Heart left ventricle (tissue), 13 donors: ENCODE measurements at regions not wholly inside any gene's neighbourhood (a gene's known extent, or its start where the extent isn't known, plus 50 kb on each side); places are given as distances from the start of the nearest gene placed in this dataset.

Source experiments
- CTCF ChIP-seq, 12 donors: fragments of 200-600 bp; sonication (generic) in 4 of 12; IDR thresholded peaks; one replicate each; pipeline versions ENCODE4 v1.5.0 to v1.8.0; 2018 to 2022; ENCODE audit warnings: antibody characterized with exemption in 12 of 12, mild to moderate bottlenecking in 5 of 12
- POLR2A ChIP-seq, 2 donors: fragments of 450-650 bp; IDR thresholded peaks; one replicate each; pipeline ENCODE4 v1.6.1; 2017; ENCODE audit warnings: antibody characterized with exemption in 2 of 2, mild to moderate bottlenecking in 2 of 2, moderate library complexity in 2 of 2
- donor health status: ischemic (EF 13 %, LVEDD 7.1; RV severe dilation, severe dysfunction).
- donor health status: DM: no; HTN: yes; CAD: no.
- donor health status: DM: no; HTN: no; CAD: no.
- donor health status: ischemic (EF 25% LVEDD 6.9; RV normal size, moderate dysfunction).
- donor health status: ischemic (EF 25% LVEDD 5.7; RV mildly dilated, moderate dysfunction).
- donor health status: ischemic (EF 35%, LVEDD 5.7; RV mildly dilated, moderate dysfunction).
- donor health status: nonischemic (EF 11% LVEDD 7.7; RV severe dilation, severe dysfunction).
- donor health status: DM: yes; HTN: yes; CAD: no.
- donor health status: PGD.
- donor health status: ischemic (EF 29% LVEDD 5.4; RV normal size, mild dysfunction).
- donor health status: nonischemic (EF 23%, LVEDD 6.1; RV moderate dilation, normal function).

- peak in 7 of 12 donors; percentile 11 to 48 (median 33) for TF ChIP-seq CTCF (IDR thresholded peaks at IDR 0.05)
- no peak for TF ChIP-seq POLR2A (IDR thresholded peaks at IDR 0.05)
Measured at GRCh38 chr6:62775427-62776022, 435.7 kb upstream of the FKBP1C start.
